Superior temporal gyrus (tissue), 1 donor: ENCODE measurements at regions not wholly inside any gene's neighbourhood (a gene's known extent, or its start where the extent isn't known, plus 50 kb on each side); places are given as distances from the start of the nearest gene placed in this dataset.

Source experiments
- DNase-seq: peaks from one replicate; pipeline ENCODE4 v3.0.0-alpha.2; 2016; ENCODE audit errors: extremely low spot score

- DNase-seq: no peak
Measured at GRCh38 chr18:2356906-2357305, 214.4 kb downstream of the METTL4 start.

GRCh38 chr18:2360861-2361260 is 210.4 kb downstream of the METTL4 start:
- DNase-seq: no peak

GRCh38 chr18:2368102-2368501 is 203.2 kb downstream of the METTL4 start:
- no peak for DNase-seq

GRCh38 chr18:2376707-2377106 is 194.6 kb downstream of the METTL4 start:
- DNase-seq: no peak

- DNase-seq: no peak
Measured at GRCh38 chr18:2380101-2380500, 191.2 kb downstream of the METTL4 start.

GRCh38 chr18:2381539-2381938 is 189.8 kb downstream of the METTL4 start:
- DNase-seq: no peak

GRCh38 chr18:2387588-2387987 is 183.7 kb downstream of the METTL4 start:
- no peak for DNase-seq

GRCh38 chr18:2390158-2390557 is 181.1 kb downstream of the METTL4 start:
- no peak for DNase-seq

GRCh38 chr18:2391470-2391869 is 179.8 kb downstream of the METTL4 start:
- no peak for DNase-seq

GRCh38 chr18:2392446-2392845 is 178.9 kb downstream of the METTL4 start:
- DNase-seq: no peak

GRCh38 chr18:2394684-2395083 is 176.6 kb downstream of the METTL4 start:
- no peak for DNase-seq

GRCh38 chr18:2395427-2396161 is 175.7 kb downstream of the METTL4 start:
- DNase-seq: no peak

GRCh38 chr18:2396162-2396505 is 175.2 kb downstream of the METTL4 start:
- no peak for DNase-seq

GRCh38 chr18:2400701-2401196 is 170.6 kb downstream of the METTL4 start:
- no peak for DNase-seq

GRCh38 chr18:2402084-2402483 is 169.2 kb downstream of the METTL4 start:
- DNase-seq: no peak

- no peak for DNase-seq
Measured at GRCh38 chr18:2406544-2406943, 164.8 kb downstream of the METTL4 start.

GRCh38 chr18:2407961-2408360 is 163.3 kb downstream of the METTL4 start:
- DNase-seq: no peak

GRCh38 chr18:2409906-2410305 is 161.4 kb downstream of the METTL4 start:
- no peak for DNase-seq

- no peak for DNase-seq
Measured at GRCh38 chr18:2410688-2411087, 160.6 kb downstream of the METTL4 start.

GRCh38 chr18:2411381-2411960 is 159.8 kb downstream of the METTL4 start:
- no peak for DNase-seq

GRCh38 chr18:2412281-2412680 is 159.0 kb downstream of the METTL4 start:
- DNase-seq: no peak

- DNase-seq: no peak
Measured at GRCh38 chr18:2412996-2413751, 158.1 kb downstream of the METTL4 start.

GRCh38 chr18:2414235-2414634 is 157.1 kb downstream of the METTL4 start:
- no peak for DNase-seq
